ENCODE measurements at regions not wholly inside any gene's neighbourhood (a gene's known extent, or its start where the extent isn't known, plus 50 kb on each side); places are given as distances from the start of the nearest gene placed in this dataset.

GRCh38 chrX:107502316-107502715 lies 52.9 kb downstream of the FRMPD3 start:
- no peak for DNase-seq (ENCODE audit: low spot score)

DNA sequence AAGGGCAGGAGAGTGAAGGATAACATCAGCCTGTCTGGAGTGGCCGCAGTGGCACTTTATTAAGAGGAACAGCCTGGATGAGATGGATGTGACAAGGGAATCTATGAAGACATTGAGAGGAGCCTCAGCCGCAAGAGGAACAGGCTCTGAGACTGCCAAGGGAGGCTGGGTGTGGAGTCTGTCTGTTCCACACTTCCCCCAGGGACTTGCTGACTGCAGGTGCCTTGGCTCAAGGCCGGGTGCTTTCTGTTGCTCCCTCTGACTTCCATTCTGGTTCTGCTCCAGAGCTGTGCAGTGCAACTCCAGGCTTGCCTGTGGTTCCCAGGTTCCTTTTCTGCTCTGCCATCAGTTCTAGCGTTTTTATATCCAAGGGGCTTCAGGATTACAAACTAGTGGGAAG lies 54.6 kb downstream of the FRMPD3 start:
- DNase-seq (ENCODE audit: low spot score): no peak

DNA sequence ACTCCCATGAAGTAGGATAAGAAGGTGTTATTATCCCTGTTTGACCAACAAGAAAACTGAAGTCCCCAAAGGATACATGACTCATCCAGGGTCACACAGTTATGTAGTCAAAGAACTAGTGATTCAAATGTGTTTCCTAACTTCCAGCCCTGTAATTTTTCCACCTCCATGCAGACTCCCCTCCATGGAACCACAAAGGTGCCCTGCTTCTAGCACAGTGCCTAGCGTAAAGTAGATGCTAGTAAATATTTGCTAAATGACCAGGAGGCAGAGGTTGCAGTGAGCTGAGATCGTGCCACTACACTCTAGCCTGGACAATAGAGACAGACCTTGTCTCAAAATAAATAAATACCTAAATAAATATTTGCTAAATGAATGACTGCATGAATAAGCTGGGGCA lies 55.8 kb downstream of the FRMPD3 start:
- DNase-seq (ENCODE audit: low spot score): no peak

GRCh38 chrX:107506596-107507031 lies 57.2 kb downstream of the FRMPD3 start:
- peak; percentile 26 for DNase-seq (ENCODE audit: low spot score)

DNA sequence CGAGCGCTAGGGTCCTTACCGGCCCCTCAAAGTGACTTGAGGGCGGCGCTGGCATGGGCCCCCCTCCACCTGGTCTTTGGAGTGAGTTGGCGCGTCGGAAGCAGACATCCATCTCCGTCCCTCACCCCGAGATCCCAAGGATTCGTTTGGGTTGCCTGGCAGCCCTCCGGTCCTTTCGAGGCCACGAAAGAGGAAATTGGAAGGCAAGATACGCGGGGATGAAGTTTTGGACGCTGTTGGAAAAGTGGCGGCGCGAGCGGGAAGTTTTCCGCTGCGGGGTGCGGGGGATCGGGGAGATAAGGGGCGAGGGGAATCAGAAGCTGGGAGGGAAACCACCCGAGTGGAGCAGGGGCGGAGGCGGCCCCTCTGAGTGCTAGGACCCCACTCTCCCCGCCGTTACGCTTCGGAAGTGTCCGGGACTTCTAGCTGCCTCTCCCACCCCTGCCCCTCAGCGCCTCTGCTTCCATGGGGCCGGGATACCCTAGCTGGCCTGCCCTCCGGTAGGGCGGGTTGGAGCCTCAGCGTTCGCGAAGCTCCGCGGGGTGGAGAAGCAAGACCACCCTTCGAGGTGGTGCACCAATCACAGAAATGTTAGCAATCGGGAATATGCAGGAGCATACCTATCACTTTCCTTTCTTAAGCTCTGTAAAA lies 57.8 kb downstream of the FRMPD3 start:
- DNase-seq (ENCODE audit: low spot score): no peak

DNA sequence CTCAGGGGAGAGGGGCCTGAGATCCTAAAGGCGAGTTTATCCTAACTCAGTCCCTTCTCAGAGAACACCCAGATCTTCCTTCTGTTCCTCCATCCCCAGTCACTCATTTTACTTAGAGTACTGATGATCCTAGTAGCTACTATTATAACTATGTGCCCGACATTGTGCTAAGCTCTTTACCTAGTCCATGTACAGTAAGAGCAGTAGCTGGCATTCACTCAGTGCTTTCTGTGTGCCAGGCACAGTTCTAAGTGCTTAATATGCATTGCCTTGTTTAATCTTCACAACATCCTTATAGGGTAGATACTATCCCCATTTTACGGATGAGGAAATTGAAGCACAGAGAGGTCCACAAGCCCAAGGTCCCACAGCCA lies 58.3 kb downstream of the FRMPD3 start:
- no peak for DNase-seq (ENCODE audit: low spot score)

- DNase-seq (ENCODE audit: low spot score): no peak
Observed at GRCh38 chrX:107508925-107509324, 59.5 kb downstream of the FRMPD3 start.

DNA sequence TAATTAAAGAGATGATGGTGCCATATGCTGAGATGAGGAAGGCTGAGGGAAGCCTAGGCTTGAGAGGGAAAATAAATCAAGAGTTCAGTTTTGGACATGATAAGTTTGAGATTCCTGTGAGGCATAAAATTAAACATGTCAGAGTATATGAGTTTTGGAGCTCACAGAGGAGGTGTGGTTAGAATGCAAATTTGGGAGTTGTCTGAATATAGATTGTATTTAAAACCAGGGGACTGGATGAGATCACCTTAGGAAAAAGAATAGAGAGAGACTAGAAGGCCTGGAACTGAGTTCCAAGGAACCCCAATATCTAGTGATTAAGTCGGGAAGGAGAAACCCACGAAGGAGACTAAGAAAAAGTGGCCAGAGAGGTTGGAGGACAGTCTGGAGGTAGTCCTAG lies 65.5 kb downstream of the FRMPD3 start:
- no peak for DNase-seq (ENCODE audit: low spot score)

DNA sequence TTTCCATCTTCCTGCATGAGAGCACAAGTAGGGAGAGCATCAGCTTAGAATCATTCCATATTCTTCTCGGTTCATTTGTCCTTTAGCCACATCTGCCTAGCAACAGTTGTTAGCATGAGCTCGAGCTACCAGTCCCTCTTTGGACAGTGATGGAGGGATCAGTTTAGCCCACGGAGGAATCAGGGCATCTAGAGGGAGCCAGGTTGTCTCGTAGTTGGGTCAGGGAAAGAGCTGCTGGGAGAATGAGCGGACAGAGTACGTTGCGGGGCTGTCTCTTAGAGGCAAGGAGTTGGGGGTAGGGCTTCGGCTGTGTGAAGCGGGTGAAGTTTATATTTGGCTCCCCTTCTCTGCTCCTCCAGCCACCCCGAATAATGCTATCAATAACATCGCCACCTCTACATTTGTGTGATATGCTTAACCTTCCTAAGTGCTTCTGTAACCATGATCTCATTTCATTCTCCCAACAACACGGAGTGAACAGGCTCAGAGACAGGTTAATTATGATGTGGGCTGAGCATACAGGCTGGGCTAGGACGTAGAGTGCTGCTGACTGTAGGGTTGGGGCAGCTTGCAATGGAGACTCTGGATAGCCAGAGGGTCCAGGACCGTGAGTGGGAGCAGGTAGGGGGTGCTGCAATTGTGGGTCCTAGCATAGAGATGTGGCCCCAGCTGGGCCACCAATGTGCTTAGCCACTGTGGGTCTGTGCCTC lies 72.6 kb downstream of the FRMPD3 start:
- no peak for DNase-seq (ENCODE audit: low spot score)

DNA sequence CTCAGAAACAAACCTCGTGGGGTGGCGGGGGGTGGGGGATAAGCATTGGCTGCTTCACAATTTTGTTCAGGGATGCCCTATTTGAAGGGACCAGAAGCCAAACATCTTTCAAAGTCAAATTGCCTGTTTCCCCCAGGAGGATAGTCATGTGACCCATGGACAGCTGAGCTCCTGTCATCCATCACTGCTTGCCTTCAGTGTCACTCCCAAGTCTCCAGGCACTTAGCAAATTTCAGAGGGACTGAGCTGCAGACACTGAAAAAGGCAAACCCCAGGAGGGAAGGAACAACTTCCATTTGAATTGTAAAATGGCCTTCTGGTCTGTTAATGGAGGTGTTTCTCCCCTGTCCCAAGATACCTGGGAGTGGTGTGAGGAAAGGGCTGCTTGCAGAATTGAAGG lies 73.4 kb downstream of the FRMPD3 start:
- no peak for DNase-seq (ENCODE audit: low spot score)

DNA sequence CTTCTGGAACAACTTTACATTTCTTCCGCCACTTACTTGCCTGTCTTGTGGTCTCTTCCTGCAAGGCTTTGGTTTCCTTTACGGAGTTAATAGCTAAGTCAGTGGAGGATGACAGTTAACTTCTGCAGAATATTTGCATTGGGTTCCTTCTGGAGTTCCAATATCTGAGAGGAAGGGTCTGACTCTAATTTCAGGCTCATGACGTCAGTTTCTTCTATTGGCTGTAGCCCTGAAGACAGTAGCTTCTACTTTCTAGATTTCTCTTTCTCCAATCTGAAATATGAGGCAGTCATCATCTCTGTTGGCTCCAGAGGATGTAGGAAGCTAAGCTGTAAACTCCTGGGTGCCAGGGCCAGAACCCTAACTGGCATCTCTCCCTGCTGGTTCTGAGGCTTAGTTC lies 76.7 kb downstream of the FRMPD3 start:
- DNase-seq (ENCODE audit: low spot score): no peak

DNA sequence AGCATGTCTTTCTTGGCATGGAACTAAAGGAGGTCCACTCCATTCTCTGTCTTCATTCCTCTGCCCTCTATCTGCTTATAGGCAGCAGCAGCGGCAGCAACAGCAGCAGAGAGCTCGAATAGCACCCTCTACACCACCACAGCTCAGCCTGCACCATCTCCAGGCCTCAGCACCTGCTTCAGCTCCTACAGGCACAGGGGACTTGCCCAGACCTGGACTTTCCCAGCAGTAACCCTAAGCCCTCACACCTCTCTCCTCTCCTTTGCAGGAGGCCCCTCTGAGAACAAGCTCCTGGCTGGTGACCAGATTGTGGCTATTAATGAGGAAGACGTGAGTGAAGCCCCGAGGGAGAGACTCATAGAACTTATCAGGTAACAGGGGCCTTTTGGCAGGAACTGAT lies 80.7 kb downstream of the FRMPD3 start:
- no peak for DNase-seq (ENCODE audit: low spot score)

GRCh38 chrX:107537815-107538214 lies 88.4 kb downstream of the FRMPD3 start:
- peak; percentile 33 for DNase-seq (ENCODE audit: low spot score)

GRCh38 chrX:107541244-107541643 lies 87.1 kb upstream of the PRPS1 start:
- no peak for DNase-seq (ENCODE audit: low spot score)

DNA sequence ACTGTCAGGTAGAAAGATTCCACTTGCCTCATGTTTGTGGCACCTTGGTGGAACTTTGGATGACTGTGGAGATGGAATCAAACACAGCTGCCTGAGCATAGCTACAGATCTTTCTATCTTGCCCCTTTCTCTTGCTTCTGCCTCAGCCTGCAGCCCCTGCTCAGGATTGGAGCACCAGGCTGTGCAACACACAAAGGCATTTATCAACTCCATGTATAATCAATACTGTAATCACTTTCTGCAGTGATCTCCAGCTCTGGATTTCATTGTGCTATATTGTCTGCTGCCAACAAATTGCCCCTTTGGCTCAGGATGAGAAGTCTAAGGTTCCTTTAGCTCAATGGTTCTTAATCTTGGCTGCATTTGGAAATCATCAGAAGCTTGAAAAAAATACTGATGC lies 86.3 kb upstream of the PRPS1 start:
- no peak for DNase-seq (ENCODE audit: low spot score)

DNA sequence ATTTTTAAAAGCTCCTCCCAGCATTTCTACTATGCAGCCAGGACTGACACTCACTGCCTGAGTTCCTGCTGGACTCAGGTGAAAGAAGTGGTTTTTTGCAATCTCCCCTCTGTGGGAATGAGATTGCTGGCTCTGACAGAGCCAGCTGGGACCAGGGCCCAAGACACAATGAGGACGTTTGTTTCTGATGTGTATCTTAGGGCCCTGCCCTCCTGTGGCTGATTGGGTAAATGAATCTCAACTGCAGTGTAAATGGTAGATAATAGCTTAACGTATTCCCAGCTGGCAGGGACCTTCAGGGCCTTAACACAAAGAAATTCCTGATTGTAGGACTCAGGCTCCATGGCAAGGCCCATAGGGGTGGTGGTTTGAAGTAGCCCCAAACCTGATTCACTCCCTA lies 85.8 kb upstream of the PRPS1 start:
- peak; percentile 26 for DNase-seq (ENCODE audit: low spot score)

- DNase-seq (ENCODE audit: low spot score): no peak
Observed at GRCh38 chrX:107547621-107548020, 80.7 kb upstream of the PRPS1 start.

DNA sequence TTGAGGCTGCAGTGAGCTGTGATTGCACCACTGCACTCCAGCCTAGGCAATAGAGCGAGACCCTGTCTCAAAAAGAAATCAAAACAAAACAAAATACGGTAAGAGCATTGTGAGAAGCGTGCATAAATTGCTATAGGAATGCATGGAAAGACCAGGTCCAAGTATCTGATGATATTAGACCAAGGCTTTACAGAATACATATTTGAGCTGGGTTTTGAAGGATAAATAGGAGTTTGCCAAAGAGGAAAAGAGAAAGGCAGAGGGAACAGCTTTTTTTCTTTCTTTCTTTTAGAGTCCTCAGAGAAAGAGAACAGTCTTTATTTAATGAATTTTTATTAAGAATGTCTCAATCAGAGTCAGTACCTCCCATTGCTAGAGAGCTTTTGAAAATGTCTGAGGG lies 79.5 kb upstream of the PRPS1 start:
- no peak for DNase-seq (ENCODE audit: low spot score)

GRCh38 chrX:107549504-107549903 lies 78.8 kb upstream of the PRPS1 start:
- DNase-seq (ENCODE audit: low spot score): no peak

GRCh38 chrX:107551546-107551945 lies 76.8 kb upstream of the PRPS1 start:
- DNase-seq (ENCODE audit: low spot score): no peak

GRCh38 chrX:107552930-107553329 lies 75.4 kb upstream of the PRPS1 start:
- no peak for DNase-seq (ENCODE audit: low spot score)

- no peak for DNase-seq (ENCODE audit: low spot score)
Observed at GRCh38 chrX:107556967-107557366, 71.3 kb upstream of the PRPS1 start.

DNA sequence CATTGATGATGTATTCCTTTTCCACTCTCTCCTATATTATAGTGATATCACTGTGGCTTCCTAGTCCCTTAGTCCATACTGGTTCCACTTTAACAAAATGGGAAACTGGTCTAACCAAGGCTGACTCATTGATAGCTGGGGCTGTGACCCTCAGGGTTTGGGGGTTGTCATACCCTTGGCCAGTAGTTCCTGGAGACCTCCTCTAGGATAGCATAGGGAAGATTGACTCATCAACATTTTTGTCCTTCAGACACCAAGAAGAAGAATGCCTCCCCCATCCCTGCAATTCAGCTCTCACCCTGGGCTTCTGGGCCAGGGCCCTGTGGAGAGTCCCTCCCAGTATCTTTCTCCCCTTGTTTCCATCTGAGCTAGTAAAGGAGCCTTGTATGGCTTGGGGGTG lies 68.8 kb upstream of the PRPS1 start:
- DNase-seq (ENCODE audit: low spot score): no peak

GRCh38 chrX:107560041-107560440 lies 68.3 kb upstream of the PRPS1 start:
- DNase-seq (ENCODE audit: low spot score): no peak
